Transverse colon (tissue), 4 donors: ENCODE measurements at regions not wholly inside any gene's neighbourhood (a gene's known extent, or its start where the extent isn't known, plus 50 kb on each side); places are given as distances from the start of the nearest gene placed in this dataset.

Experiments
- DNase-seq: peaks from one replicate; pipeline ENCODE4 v3.0.0-alpha.2; 2019
- H3K27ac ChIP-seq, 4 donors: fragments of 200-600 bp; sonication (generic); 2 replicates each; pipeline ENCODE4 v1.5.1; 2016 to 2018; ENCODE audit warnings: inconsistent platforms in 4 of 4
- H3K27me3 ChIP-seq: fragments of 200-600 bp; sonication (generic); 2 replicates; pipeline ENCODE4 v1.5.1; 2017; ENCODE audit warnings: inconsistent platforms
- H3K36me3 ChIP-seq, 4 donors: fragments of 200-600 bp; sonication (generic); 2 replicates each; pipeline ENCODE4 v1.5.1; 2017 to 2019; ENCODE audit warnings: inconsistent platforms in 4 of 4
- H3K4me1 ChIP-seq, 4 donors: fragments of 200-600 bp; sonication (generic); 2 replicates each; pipeline ENCODE4 v1.5.1; 2017 to 2020; ENCODE audit warnings: inconsistent platforms in 4 of 4
- H3K4me3 ChIP-seq, 4 donors: fragments of 200-600 bp; sonication (generic); 1 replicate in 1 of 4; 2 replicates in 3 of 4; pipeline versions ENCODE4 v1.5.1 to v1.6.1; 2017 to 2019; ENCODE audit warnings: inconsistent platforms in 4 of 4
- H3K9me3 ChIP-seq, 2 donors: fragments of 200-600 bp; sonication (generic); 2 replicates each; pipeline ENCODE4 v1.5.1; 2017 to 2019; ENCODE audit warnings: inconsistent platforms in 2 of 2
- EP300 ChIP-seq: sonication (generic); formaldehyde crosslinking; IDR thresholded peaks from one replicate; pipeline ENCODE4 v1.6.1; 2017; ENCODE audit warnings: antibody characterized with exemption, low read depth
- POLR2A ChIP-seq: fragments of 450-650 bp; IDR thresholded peaks from one replicate; pipeline ENCODE4 v1.6.1; 2016; ENCODE audit warnings: antibody characterized with exemption, mild to moderate bottlenecking, moderate library complexity
- POLR2AphosphoS5 ChIP-seq, 3 donors: sonication (generic); formaldehyde crosslinking; IDR thresholded peaks; one replicate each; pipeline ENCODE4 v1.6.1; 2016; ENCODE audit warnings: antibody characterized with exemption in 3 of 3
- WGBS, 2 donors: methylation state at CpG; one replicate each; pipeline ENCODE4 v1.1.5; 2018; ENCODE audit warnings: low coverage in 1 of 2; 5-methylcytosine and 5-hydroxymethylcytosine counted together
- in situ Hi-C, 4 donors: fragments of 200-750 bp; cut with MboI; loops; one replicate each; pipeline versions ENCODE4 v1.15.0 to v1.15.1; 2017; ENCODE audit warnings: low sequenced_read_pairs in 3 of 4, low pct_ligation_motif_present in 1 of 4, low pct_unique_long_range_greater_than_20kb in 1 of 4
- intact Hi-C: fragments of 100-400 bp; cut with DNase I; formaldehyde crosslinking; loops from one replicate; pipeline ENCODE4 v1.15.1; 2023; ENCODE audit warnings: low total_unique reads
- TF ChIP-seq, protein P1 (sequence below), 5 experiments: fragments of 200-600 bp in 3 of 5; fragments of 450-650 bp in 2 of 5; sonication (generic) in 3 of 5; IDR thresholded peaks; 1 replicate in 2 of 5; 2 replicates in 3 of 5; pipeline ENCODE4 v1.5.1; 2016 to 2017; ENCODE audit warnings: antibody characterized with exemption in 5 of 5, inconsistent platforms in 3 of 5, mild to moderate bottlenecking in 2 of 5, moderate library complexity in 1 of 5

DNA sequence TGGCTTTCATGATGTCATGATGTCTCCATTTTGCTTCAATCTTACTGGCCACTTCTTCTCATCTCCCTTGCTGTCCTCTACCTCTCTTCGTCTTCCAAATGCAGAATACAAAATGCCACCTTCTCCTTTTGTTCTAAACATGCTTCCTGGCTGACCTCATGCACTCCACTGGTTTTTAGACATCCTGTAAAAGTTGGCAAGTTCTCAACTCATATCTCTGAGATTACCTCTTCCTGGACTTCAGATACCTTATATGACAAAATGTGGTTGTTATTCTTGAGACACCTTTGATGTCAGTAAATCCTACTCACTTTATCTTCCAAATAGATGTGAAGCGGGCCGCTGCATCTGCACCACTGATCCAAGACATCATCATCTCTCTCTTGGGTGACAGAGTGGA, 212.7 kb upstream of the FOXA2 start:
- no peak overlapping the region for H3K4me3 ChIP-seq
- 73 to 90% methylated on average over 2 to 3 of the region's 3 CpGs for WGBS, 2 donors
- no peaks in the 10 kb centered on the region for H3K27me3 ChIP-seq
- no peak overlapping the region for H3K27ac ChIP-seq
- no peak for TF ChIP-seq POLR2A
- TF ChIP-seq, protein P1, sequence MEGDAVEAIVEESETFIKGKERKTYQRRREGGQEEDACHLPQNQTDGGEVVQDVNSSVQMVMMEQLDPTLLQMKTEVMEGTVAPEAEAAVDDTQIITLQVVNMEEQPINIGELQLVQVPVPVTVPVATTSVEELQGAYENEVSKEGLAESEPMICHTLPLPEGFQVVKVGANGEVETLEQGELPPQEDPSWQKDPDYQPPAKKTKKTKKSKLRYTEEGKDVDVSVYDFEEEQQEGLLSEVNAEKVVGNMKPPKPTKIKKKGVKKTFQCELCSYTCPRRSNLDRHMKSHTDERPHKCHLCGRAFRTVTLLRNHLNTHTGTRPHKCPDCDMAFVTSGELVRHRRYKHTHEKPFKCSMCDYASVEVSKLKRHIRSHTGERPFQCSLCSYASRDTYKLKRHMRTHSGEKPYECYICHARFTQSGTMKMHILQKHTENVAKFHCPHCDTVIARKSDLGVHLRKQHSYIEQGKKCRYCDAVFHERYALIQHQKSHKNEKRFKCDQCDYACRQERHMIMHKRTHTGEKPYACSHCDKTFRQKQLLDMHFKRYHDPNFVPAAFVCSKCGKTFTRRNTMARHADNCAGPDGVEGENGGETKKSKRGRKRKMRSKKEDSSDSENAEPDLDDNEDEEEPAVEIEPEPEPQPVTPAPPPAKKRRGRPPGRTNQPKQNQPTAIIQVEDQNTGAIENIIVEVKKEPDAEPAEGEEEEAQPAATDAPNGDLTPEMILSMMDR (IDR thresholded peaks at IDR 0.05): no peak
- TF ChIP-seq POLR2AphosphoS5 (IDR thresholded peaks at IDR 0.05): no peak
- TF ChIP-seq EP300: no peak
- no peaks in the 10 kb centered on the region for H3K4me1 ChIP-seq
- H3K9me3 ChIP-seq: no peaks in the 10 kb centered on the region
- H3K36me3 ChIP-seq: no peaks in the 10 kb centered on the region
- DNase-seq: no peak
- in situ Hi-C loops (no loop called here), intact Hi-C loops (no loop called here)

DNA sequence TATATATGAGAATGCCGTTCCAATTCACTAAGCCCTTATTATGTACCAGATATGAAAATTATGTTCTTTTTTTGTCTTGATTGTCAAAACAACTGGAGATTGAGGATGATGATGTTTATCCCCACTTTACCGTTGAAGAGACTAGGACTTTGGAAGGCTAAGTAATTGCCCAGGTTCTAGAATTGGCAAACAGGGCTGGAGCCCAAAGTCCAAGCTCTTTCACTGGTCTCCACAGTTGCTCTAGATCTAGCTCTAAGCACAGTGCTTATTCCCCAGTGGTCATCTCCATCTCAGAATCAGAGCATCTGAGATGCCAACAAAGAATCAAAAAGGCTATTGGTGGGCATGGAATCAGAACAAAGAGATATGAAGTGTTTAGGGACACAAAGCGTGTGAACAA, 215.3 kb upstream of the FOXA2 start:
- H3K27me3 ChIP-seq: no peaks in the 10 kb centered on the region
- no peak overlapping the region for H3K27ac ChIP-seq
- no peak for TF ChIP-seq POLR2AphosphoS5 (IDR thresholded peaks at IDR 0.05)
- no peak for TF ChIP-seq POLR2A
- in situ Hi-C loops: no loop called here
- no peak overlapping the region for H3K4me3 ChIP-seq
- H3K9me3 ChIP-seq: no peaks in the 10 kb centered on the region
- no peak for DNase-seq
- intact Hi-C loops: no loop called here
- WGBS, 2 donors: 65 to 69% methylated on average over 3 of the region's 3 CpGs
- H3K4me1 ChIP-seq: no peaks in the 10 kb centered on the region
- no peaks in the 10 kb centered on the region for H3K36me3 ChIP-seq

DNA sequence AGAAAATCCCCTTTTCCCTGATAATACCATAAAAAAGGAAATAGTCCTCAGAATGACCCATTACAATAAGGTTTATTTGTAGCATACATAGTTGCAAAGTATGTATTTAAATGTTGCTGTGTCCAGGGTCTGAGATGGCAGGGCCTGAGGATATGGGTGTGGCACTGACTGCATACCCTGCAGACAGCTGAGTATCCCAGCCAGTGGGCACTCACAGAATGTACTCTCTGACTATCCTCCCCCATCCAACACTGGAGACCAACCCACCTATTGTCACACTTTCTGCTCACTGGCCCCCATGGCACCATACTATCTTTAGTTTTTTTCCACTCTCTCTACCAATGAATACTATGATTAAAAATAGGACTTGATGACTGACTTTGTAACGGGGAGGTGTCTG, 215.8 kb upstream of the FOXA2 start:
- Histone ChIP-seq H3K36me3 (no peaks in the 10 kb centered on the region), H3K9me3 (no peaks in the 10 kb centered on the region), H3K27ac (no peak overlapping the region), H3K27me3 (no peaks in the 10 kb centered on the region), H3K4me1 (no peaks in the 10 kb centered on the region), H3K4me3 (no peak overlapping the region)
- intact Hi-C loops: no loop called here
- WGBS, 2 donors: 54 to 80% methylated on average over 1 of the region's 1 CpG
- no peak for TF ChIP-seq EP300
- TF ChIP-seq, protein P1 (IDR thresholded peaks at IDR 0.05): no peak
- TF ChIP-seq POLR2AphosphoS5 (IDR thresholded peaks at IDR 0.05): no peak
- no peak for TF ChIP-seq POLR2A
- no peak for DNase-seq
- in situ Hi-C loops: no loop called here

DNA sequence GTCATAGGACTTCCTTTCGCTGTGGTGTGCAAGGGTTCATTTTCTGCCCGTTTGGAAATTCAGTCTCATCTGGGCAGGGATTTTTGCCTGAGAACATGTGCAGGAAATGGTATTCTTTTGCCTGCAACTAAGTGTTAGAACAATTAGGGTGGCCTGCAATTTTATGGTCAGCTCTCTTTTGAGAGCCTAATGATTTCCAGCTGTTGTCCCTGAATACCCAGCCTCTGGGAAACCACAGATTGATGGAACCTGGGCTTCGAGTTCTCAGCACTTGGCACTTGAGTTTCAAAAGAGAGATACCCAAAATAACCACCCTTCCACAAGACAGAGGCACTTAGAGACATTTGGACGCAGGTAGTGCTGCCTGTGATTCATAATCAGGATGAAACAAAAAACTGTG, 217.2 kb upstream of the FOXA2 start:
- TF ChIP-seq EP300 (no peak), POLR2A (no peak), POLR2AphosphoS5 (IDR thresholded peaks at IDR 0.05) (no peak)
- TF ChIP-seq, protein P1 (IDR thresholded peaks at IDR 0.05): no peak
- Histone ChIP-seq H3K27ac (no peak overlapping the region), H3K9me3 (no peaks in the 10 kb centered on the region), H3K4me3 (no peak overlapping the region), H3K27me3 (no peaks in the 10 kb centered on the region), H3K4me1 (no peaks in the 10 kb centered on the region), H3K36me3 (no peaks in the 10 kb centered on the region)
- in situ Hi-C loops (no loop called here), intact Hi-C loops (no loop called here)
- WGBS, 2 donors: 50 to 77% methylated on average over 2 to 4 of the region's 4 CpGs
- no peak for DNase-seq

DNA sequence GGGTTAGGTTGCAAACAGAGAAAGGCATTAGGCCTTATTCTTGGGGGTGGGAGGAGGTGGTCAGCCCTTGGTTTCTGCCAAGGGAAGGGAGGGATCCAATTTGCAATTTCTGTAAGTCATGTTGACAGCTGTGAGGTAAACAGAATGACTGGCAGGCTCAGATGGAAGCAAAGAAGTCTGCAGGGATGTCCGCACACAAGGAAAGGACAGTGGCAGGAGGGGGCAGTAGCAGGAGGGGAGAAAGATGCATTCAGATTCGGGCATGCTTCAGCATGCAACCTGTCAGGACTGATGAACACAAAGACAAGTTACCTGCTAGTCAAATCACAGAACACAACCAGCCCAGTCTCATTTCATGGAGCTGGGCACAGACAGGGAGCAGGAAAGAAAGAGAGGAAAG, 217.9 kb upstream of the FOXA2 start:
- DNase-seq: no peak
- 75 to 100% methylated on average over 1 to 2 of the region's 2 CpGs for WGBS, 2 donors
- Histone ChIP-seq H3K4me1 (no peaks in the 10 kb centered on the region), H3K27me3 (no peaks in the 10 kb centered on the region), H3K27ac (no peak overlapping the region), H3K36me3 (no peaks in the 10 kb centered on the region), H3K4me3 (no peak overlapping the region), H3K9me3 (no peaks in the 10 kb centered on the region)
- in situ Hi-C loops (no loop called here), intact Hi-C loops (no loop called here)
- TF ChIP-seq POLR2AphosphoS5 (IDR thresholded peaks at IDR 0.05): no peak
- TF ChIP-seq POLR2A: no peak
- no peak for TF ChIP-seq EP300
- TF ChIP-seq, protein P1 (IDR thresholded peaks at IDR 0.05): no peak
